ENCODE measurements at regions not wholly inside any gene's neighbourhood (a gene's known extent, or its start where the extent isn't known, plus 50 kb on each side); places are given as distances from the start of the nearest gene placed in this dataset.

DNA sequence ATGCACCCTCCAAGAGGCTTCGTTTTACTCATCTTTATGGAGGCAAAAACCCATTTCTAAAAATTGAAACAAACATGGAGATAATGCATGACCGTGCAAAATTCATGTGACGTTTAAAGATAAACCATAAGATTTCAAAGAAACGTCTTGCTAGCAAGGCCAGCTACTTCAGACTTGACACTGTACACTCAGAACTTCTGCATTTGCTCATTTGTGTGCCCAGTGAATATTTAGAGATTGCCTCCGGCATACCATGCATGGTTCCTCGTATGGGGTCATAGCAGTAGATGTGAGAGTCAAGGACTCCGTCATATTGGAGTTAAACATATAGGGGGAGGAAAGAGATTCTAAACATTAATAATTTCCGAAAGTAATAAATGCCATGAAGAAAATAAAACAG is 78.6 kb upstream of the NEURL1B start:
- Mint-ChIP-seq H3K27ac (no peak overlapping the region), H3K4me3 (no peak overlapping the region), H3K27me3 (ENCODE audit: insufficient read depth) (peaks cover 11% of the 10 kb centered on the region), H3K4me1 (peaks cover 14% of the 10 kb centered on the region), H3K36me3 (ENCODE audit: low read depth) (no peaks in the 10 kb centered on the region), H3K9me3 (no peaks in the 10 kb centered on the region)
- no peak overlapping the region for H3K27ac ChIP-seq (ENCODE audit: low read depth, low read length)
- WGBS, 2 experiments (ENCODE audit: insufficient coverage in 1 of 2, insufficient read length in 1 of 2) = 90 to 91% methylated on average over 8 of the region's 8 CpGs
- no peaks in the 10 kb centered on the region for H3K27me3 ChIP-seq (ENCODE audit: control insufficient read depth, insufficient read depth, low read length, poor library complexity, severe bottlenecking)
- no peaks in the 10 kb centered on the region for H3K9me3 ChIP-seq (ENCODE audit: control insufficient read depth, low read length)
- no peak overlapping the region for H3K9ac ChIP-seq (ENCODE audit: extremely low read depth, low read length, poor library complexity, severe bottlenecking)
- H3K4me3 ChIP-seq (ENCODE audit: low read length) = no peak overlapping the region
- H3K4me1 ChIP-seq (ENCODE audit: control insufficient read depth, insufficient read depth, low read length) = peaks cover 5% of the 10 kb centered on the region
- no peak for DNase-seq
- H3K36me3 ChIP-seq (ENCODE audit: control insufficient read depth, insufficient read depth, low read length) = no peaks in the 10 kb centered on the region
- TF ChIP-seq, protein P1, sequence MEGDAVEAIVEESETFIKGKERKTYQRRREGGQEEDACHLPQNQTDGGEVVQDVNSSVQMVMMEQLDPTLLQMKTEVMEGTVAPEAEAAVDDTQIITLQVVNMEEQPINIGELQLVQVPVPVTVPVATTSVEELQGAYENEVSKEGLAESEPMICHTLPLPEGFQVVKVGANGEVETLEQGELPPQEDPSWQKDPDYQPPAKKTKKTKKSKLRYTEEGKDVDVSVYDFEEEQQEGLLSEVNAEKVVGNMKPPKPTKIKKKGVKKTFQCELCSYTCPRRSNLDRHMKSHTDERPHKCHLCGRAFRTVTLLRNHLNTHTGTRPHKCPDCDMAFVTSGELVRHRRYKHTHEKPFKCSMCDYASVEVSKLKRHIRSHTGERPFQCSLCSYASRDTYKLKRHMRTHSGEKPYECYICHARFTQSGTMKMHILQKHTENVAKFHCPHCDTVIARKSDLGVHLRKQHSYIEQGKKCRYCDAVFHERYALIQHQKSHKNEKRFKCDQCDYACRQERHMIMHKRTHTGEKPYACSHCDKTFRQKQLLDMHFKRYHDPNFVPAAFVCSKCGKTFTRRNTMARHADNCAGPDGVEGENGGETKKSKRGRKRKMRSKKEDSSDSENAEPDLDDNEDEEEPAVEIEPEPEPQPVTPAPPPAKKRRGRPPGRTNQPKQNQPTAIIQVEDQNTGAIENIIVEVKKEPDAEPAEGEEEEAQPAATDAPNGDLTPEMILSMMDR (conservative IDR thresholded peaks at IDR 0.05) = no peak

DNA sequence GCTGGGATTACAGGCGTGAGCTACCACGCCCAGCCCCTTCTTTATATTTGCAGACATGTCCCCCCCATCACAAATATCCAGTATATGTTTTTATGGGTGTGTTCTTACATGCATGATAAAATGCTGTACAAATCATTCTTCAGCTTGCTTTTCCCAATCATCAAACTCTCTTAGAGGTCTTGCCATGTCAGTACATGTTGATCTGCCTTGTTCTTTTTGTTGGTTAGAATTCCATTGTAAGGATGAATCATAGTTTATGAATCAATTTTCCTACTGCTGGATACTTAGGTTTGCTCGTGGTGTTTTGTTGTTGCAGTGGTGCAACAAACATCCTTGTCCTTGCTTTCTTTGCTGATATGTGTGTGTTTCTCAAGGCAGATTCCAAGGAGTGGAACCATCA is 79.9 kb upstream of the NEURL1B start:
- H3K27ac Mint-ChIP-seq = no peak overlapping the region
- no peak for DNase-seq
- H3K9me3 Mint-ChIP-seq = no peaks in the 10 kb centered on the region
- WGBS, 2 experiments (ENCODE audit: insufficient coverage in 1 of 2, insufficient read length in 1 of 2) = 96 to 100% methylated on average over 1 to 3 of the region's 3 CpGs
- H3K27me3 Mint-ChIP-seq (ENCODE audit: insufficient read depth) = peaks cover 13% of the 10 kb centered on the region
- Histone ChIP-seq H3K36me3 (ENCODE audit: control insufficient read depth, insufficient read depth, low read length) (no peaks in the 10 kb centered on the region), H3K4me1 (ENCODE audit: control insufficient read depth, insufficient read depth, low read length) (peaks cover 5% of the 10 kb centered on the region), H3K9me3 (ENCODE audit: control insufficient read depth, low read length) (no peaks in the 10 kb centered on the region), H3K27me3 (ENCODE audit: control insufficient read depth, insufficient read depth, low read length, poor library complexity, severe bottlenecking) (no peaks in the 10 kb centered on the region), H3K9ac (ENCODE audit: extremely low read depth, low read length, poor library complexity, severe bottlenecking) (no peak overlapping the region), H3K27ac (ENCODE audit: low read depth, low read length) (no peak overlapping the region), H3K4me3 (ENCODE audit: low read length) (no peak overlapping the region)
- H3K36me3 Mint-ChIP-seq (ENCODE audit: low read depth) = no peaks in the 10 kb centered on the region
- no peak overlapping the region for H3K4me3 Mint-ChIP-seq
- TF ChIP-seq, protein P1 (conservative IDR thresholded peaks at IDR 0.05) = no peak
- H3K4me1 Mint-ChIP-seq = peaks cover 25% of the 10 kb centered on the region

DNA sequence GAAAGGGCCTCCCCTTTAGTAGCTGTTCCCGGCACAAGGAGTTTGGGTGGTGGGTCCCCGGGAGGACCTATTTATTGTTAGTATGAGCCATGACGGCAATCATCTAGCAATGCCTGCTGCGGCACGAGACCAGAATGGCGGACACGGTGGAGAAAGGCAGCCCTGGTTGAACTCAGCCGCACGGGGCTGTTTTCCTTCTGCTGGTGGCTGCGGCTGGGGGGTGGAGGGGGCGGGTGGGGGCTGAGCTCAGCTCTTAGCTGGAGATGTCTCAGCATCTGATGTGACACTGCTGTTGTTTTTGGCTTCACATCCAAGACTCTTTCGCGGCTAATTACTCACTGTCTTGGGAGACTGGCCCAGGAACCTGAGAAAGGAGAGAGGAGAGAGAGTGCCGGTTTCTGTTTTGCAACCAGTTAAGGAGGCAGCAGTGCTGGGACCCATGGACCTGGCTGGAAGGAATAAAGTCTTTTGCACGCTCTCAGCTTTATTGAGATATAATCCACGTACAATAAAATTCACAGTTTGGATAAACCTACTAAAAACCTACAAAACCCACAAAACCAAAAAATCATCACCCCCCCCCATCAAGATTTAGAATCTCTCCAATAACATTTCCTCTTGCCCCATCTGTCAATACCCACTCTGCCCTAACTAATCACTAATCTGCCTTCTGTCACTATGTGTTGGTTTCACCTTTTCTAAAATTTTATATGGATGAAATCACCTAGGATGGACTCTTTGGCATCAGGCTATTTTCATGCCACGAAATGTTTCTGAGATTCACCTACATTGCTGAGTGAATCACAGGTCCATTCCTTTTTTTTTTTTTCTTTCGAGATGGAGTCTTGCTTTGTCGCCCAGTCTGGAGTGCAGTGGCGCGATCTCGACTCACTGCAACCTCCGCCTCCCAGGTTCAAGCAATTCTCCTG is 81.8 kb upstream of the NEURL1B start:
- Mint-ChIP-seq H3K9me3 (no peaks in the 10 kb centered on the region), H3K36me3 (ENCODE audit: low read depth) (no peaks in the 10 kb centered on the region), H3K4me3 (no peak overlapping the region), H3K27me3 (ENCODE audit: insufficient read depth) (peaks cover 12% of the 10 kb centered on the region), H3K4me1 (peaks cover 18% of the 10 kb centered on the region), H3K27ac (no peak overlapping the region)
- Histone ChIP-seq H3K4me1 (ENCODE audit: control insufficient read depth, insufficient read depth, low read length) (no peaks in the 10 kb centered on the region), H3K27me3 (ENCODE audit: control insufficient read depth, insufficient read depth, low read length, poor library complexity, severe bottlenecking) (no peaks in the 10 kb centered on the region), H3K36me3 (ENCODE audit: control insufficient read depth, insufficient read depth, low read length) (no peaks in the 10 kb centered on the region), H3K9ac (ENCODE audit: extremely low read depth, low read length, poor library complexity, severe bottlenecking) (no peak overlapping the region), H3K4me3 (ENCODE audit: low read length) (no peak overlapping the region), H3K9me3 (ENCODE audit: control insufficient read depth, low read length) (no peaks in the 10 kb centered on the region), H3K27ac (ENCODE audit: low read depth, low read length) (no peak overlapping the region)
- DNase-seq = no peak
- TF ChIP-seq, protein P1 (conservative IDR thresholded peaks at IDR 0.05) = no peak
- 85 to 86% methylated on average over 10 to 23 of the region's 23 CpGs for WGBS, 2 experiments (ENCODE audit: insufficient coverage in 1 of 2, insufficient read length in 1 of 2)
